Endothelial cell of umbilical vein (primary cell): ENCODE measurements at regions not wholly inside any gene's neighbourhood (a gene's known extent, or its start where the extent isn't known, plus 50 kb on each side); places are given as distances from the start of the nearest gene placed in this dataset.

Experiments
- BruUV-seq: library from RNA; stranded (reverse); fragments of 400-500 nt; replicated peaks from 2 replicates; lab custom pipeline; 2021; lab: Mats Ljungman, UMichigan
- CTCF ChIA-PET: fragments of 300-600, 350-600 bp; sonication (Branson Sonifier 250); formaldehyde crosslinking; loops from one replicate; lab custom pipeline; 2021; ENCODE audit warnings: antibody characterized with exemption, inconsistent platforms; lab: Charles Lee
- POLR2A ChIA-PET: fragments of 300-600, 350-600 bp; sonication (Branson Sonifier 250); formaldehyde crosslinking; loops from one replicate; lab custom pipeline; 2021; ENCODE audit warnings: antibody characterized with exemption, inconsistent platforms; lab: Charles Lee
- DNase-seq: peaks from one replicate; pipeline ENCODE4 v3.0.0-alpha.2; 2011; ENCODE audit warnings: low read depth, low spot score
- FAIRE-seq: peaks from 2 replicates; lab custom pipeline; 2011; peaks lifted over from hg19 to GRCh38; lab: Jason Lieb, UNC
- H2AFZ ChIP-seq: 2 replicates; pipeline ENCODE4 v1.6.0; 2012; ENCODE audit warnings: low read depth, low read length, control low read depth, inconsistent platforms
- H3K27ac ChIP-seq: 2 replicates; pipeline ENCODE4 v1.5.1; 2011; ENCODE audit warnings: low read depth, mild to moderate bottlenecking, control low read depth, low read length, moderate library complexity; ENCODE audit not compliant: insufficient read depth
- H3K27me3 ChIP-seq, 2 experiments: 2 replicates each; pipeline versions ENCODE4 v1.6.0 to v1.6.1; 2011; ENCODE audit warnings: low read length in 2 of 2, mixed read lengths in 1 of 2; ENCODE audit not compliant: control insufficient read depth in 2 of 2, insufficient read depth in 2 of 2
- H3K36me3 ChIP-seq, 2 experiments: 2 replicates in 1 of 2; 3 replicates in 1 of 2; pipeline ENCODE4 v1.5.1; 2011; ENCODE audit warnings: low read length in 2 of 2, mild to moderate bottlenecking in 1 of 2, moderate library complexity in 1 of 2; ENCODE audit not compliant: control insufficient read depth in 2 of 2, insufficient read depth in 2 of 2; ENCODE audit errors: extremely low read depth in 1 of 2
- H3K4me1 ChIP-seq: 3 replicates; pipeline ENCODE4 v1.5.1; 2011; ENCODE audit warnings: mild to moderate bottlenecking, low read length; ENCODE audit not compliant: control insufficient read depth, insufficient read depth; ENCODE audit errors: extremely low read depth
- H3K4me2 ChIP-seq: 2 replicates; pipeline ENCODE4 v1.6.1; 2011; ENCODE audit warnings: low read length, control low read depth, mixed read lengths; ENCODE audit not compliant: insufficient read depth
- H3K4me3 ChIP-seq, 3 experiments: fragments of 200-600 bp in 1 of 3; sonication (generic), shearing (Covaris generic) in 1 of 3; replicated peaks in 1 of 3; 2 replicates each; pipeline ENCODE4 v1.5.1; 2011 to 2016; ENCODE audit warnings: control low read depth in 3 of 3, low read length in 3 of 3, mild to moderate bottlenecking in 2 of 3, inconsistent platforms in 1 of 3, low read depth in 1 of 3, moderate library complexity in 1 of 3; ENCODE audit not compliant: insufficient read depth in 1 of 3
- H3K79me2 ChIP-seq: 2 replicates; pipeline ENCODE4 v1.6.0; 2012; ENCODE audit warnings: low read length, inconsistent platforms; ENCODE audit not compliant: control insufficient read depth, insufficient read depth
- H3K9ac ChIP-seq: replicated peaks from 2 replicates; pipeline ENCODE3; 2011; ENCODE audit warnings: low read length, control low read depth; ENCODE audit not compliant: insufficient read depth; ENCODE audit errors: extremely low read depth
- H3K9me1 ChIP-seq: replicated peaks from 3 replicates; pipeline ENCODE4 v1.6.0; 2011; ENCODE audit warnings: mild to moderate bottlenecking, low read length; ENCODE audit not compliant: control insufficient read depth, insufficient read depth; ENCODE audit errors: extremely low read depth
- H3K9me3 ChIP-seq: replicated peaks from 2 replicates; pipeline ENCODE4 v1.5.1; 2012; ENCODE audit warnings: low read length, inconsistent platforms; ENCODE audit not compliant: control insufficient read depth, insufficient read depth
- H4K20me1 ChIP-seq: replicated peaks from 2 replicates; pipeline ENCODE3; 2011; ENCODE audit warnings: mild to moderate bottlenecking, low read length; ENCODE audit not compliant: control insufficient read depth, insufficient read depth; ENCODE audit errors: extremely low read depth
- CTCF ChIP-seq, 2 donors: IDR thresholded peaks; 1 replicate in 1 of 2; 2 replicates in 1 of 2; pipeline ENCODE4 v1.5.1; 2011; ENCODE audit warnings: low read length in 2 of 2, mild to moderate bottlenecking in 2 of 2, moderate library complexity in 2 of 2, control low read depth in 1 of 2, inconsistent platforms in 1 of 2, low read depth in 1 of 2; ENCODE audit not compliant: insufficient read depth in 1 of 2; ENCODE audit errors: extremely low read depth in 1 of 2
- EZH2 ChIP-seq: IDR thresholded peaks from 2 replicates; pipeline ENCODE4 v1.6.1; 2012; ENCODE audit warnings: borderline replicate concordance, low read depth, mild to moderate bottlenecking, moderate library complexity, low read length, inconsistent platforms; ENCODE audit not compliant: severe bottlenecking
- GATA2 ChIP-seq: IDR thresholded peaks from 2 replicates; pipeline ENCODE4 v1.7.0; 2011; ENCODE audit warnings: low read depth, mild to moderate bottlenecking, moderate library complexity, mixed read lengths, low read length; ENCODE audit not compliant: insufficient read length, insufficient read depth
- JUN ChIP-seq: IDR thresholded peaks from 2 replicates; pipeline ENCODE4 v1.6.1; 2011; ENCODE audit warnings: borderline replicate concordance, low read depth; ENCODE audit not compliant: insufficient read length, insufficient read depth
- MAX ChIP-seq: IDR thresholded peaks from 2 replicates; pipeline ENCODE4 v1.6.1; 2011; ENCODE audit not compliant: insufficient read depth, insufficient read length
- MYC ChIP-seq: IDR thresholded peaks from one replicate; pipeline ENCODE4 v1.6.1; 2011; ENCODE audit warnings: mild to moderate bottlenecking, low read depth, low read length
- POLR2A ChIP-seq: IDR thresholded peaks from 2 replicates; pipeline ENCODE4 v1.6.1; 2012; ENCODE audit warnings: low read depth, mild to moderate bottlenecking, control low read depth, low read length
- POLR2AphosphoS5 ChIP-seq: IDR thresholded peaks from 2 replicates; pipeline ENCODE4 v1.6.1; 2012; ENCODE audit warnings: low read depth, mild to moderate bottlenecking, control low read depth, low read length, moderate library complexity; ENCODE audit not compliant: insufficient read depth
- dilution Hi-C: fragments of 300-500 bp; cut with MboI; formaldehyde crosslinking; loops from one replicate; pipeline ENCODE4 v1.15.0; 2019; ENCODE audit warnings: low sequenced_read_pairs; ENCODE audit not compliant: extremely low pct_ligation_motif_present
- intact Hi-C: fragments of 100-400 bp; cut with micrococcal nuclease; formaldehyde crosslinking; loops from one replicate; pipeline ENCODE4 v1.10.0; 2022

- FAIRE-seq: no peak
- no TSS peak for BruUV-seq
Observed at GRCh38 chr14:54102530-54102929, 145.9 kb upstream of the BMP4 start.

More at GRCh38 chr14:54102530-54102929, 145.9 kb upstream of the BMP4 start:
- no peak overlapping the region for H3K9ac ChIP-seq
- H3K4me2 ChIP-seq: no peak overlapping the region
- ChIA-PET POLR2A (no interaction called here), CTCF (no interaction called here)
- H3K9me1 ChIP-seq: no peaks in the 10 kb centered on the region
- no peak overlapping the region for H2AFZ ChIP-seq
- intact Hi-C loops (loop anchor here (10.0 kb wide), 1 partner anchor 948 kb away; the partner anchor contains the start of gene DDHD1), dilution Hi-C loops (no loop called here)
- TF ChIP-seq EZH2: no peak
- no peak for TF ChIP-seq POLR2A
- TF ChIP-seq CTCF (IDR thresholded peaks at IDR 0.05; ENCODE audit: extremely low read depth in 1 of 2, insufficient read depth in 1 of 2, low read depth in 1 of 2, low read length in 2 of 2): no peak
- no peak for TF ChIP-seq JUN
- TF ChIP-seq MYC: no peak
- no peak for TF ChIP-seq POLR2AphosphoS5
- TF ChIP-seq MAX: no peak
- TF ChIP-seq GATA2: no peak
- H3K36me3 ChIP-seq: no peaks in the 10 kb centered on the region
- H3K9me3 ChIP-seq: no peaks in the 10 kb centered on the region
- H3K27ac ChIP-seq: no peak overlapping the region
- DNase-seq: no peak
- H3K4me1 ChIP-seq: peaks cover 17% of the 10 kb centered on the region
- no peaks in the 10 kb centered on the region for H4K20me1 ChIP-seq
- H3K79me2 ChIP-seq: no peaks in the 10 kb centered on the region
- H3K4me3 ChIP-seq: no peak overlapping the region
- H3K27me3 ChIP-seq: no peaks in the 10 kb centered on the region
